ENCODE measurements at regions not wholly inside any gene's neighbourhood (a gene's known extent, or its start where the extent isn't known, plus 50 kb on each side); places are given as distances from the start of the nearest gene placed in this dataset.
A peak's percentile ranks its signal among the peaks of the same experiment; 100 is the strongest.

- DNase-seq: peak; percentile 16
Observed at GRCh38 chrX:149274516-149275105, 230.5 kb downstream of the IDS start.

- DNase-seq: no peak
Observed at GRCh38 chrX:149272690-149273463, 232.2 kb downstream of the IDS start.

- no peak for DNase-seq
Observed at GRCh38 chrX:149267878-149268813, 237.0 kb downstream of the IDS start.

- DNase-seq: no peak
Observed at GRCh38 chrX:149262086-149262485, 243.0 kb downstream of the IDS start.

DNA sequence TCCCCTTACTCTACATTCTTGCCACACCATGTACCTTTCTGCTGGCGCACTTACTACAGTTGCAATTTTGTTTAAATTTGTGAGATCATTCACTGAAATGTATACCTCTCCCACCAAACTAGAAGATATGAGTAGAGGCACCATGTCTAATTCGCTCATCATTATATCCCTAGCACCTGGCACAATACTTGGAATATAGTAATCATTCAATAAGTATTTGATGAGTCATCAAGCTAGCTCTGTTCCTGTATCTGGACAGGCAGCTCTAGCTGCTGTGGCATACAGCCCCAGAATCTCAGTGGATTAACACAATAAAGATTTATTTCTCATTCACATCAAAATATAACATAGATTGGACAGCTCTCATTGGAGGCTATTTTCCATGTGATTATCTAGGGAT is 245.9 kb downstream of the IDS start:
- peak; percentile 36 for DNase-seq

DNA sequence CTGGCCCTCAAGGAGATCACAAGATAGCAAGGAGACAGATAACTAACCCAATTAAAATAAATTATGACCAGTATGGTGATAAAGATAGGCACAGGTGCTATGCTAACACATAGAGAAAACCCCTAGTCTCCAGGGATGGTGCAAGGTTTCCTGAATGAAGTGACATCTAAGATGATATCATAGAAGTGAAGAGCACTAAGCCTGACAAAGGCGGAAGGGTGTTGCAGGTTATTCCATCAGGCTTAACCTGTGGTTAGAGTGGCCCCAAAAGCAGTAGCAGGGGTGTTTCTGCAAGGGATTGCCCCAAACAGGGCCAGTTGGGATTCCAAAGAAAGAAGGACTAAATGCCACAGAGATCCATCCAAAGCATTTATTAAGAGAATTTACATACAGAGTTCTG is 249.2 kb downstream of the IDS start:
- DNase-seq: no peak

DNA sequence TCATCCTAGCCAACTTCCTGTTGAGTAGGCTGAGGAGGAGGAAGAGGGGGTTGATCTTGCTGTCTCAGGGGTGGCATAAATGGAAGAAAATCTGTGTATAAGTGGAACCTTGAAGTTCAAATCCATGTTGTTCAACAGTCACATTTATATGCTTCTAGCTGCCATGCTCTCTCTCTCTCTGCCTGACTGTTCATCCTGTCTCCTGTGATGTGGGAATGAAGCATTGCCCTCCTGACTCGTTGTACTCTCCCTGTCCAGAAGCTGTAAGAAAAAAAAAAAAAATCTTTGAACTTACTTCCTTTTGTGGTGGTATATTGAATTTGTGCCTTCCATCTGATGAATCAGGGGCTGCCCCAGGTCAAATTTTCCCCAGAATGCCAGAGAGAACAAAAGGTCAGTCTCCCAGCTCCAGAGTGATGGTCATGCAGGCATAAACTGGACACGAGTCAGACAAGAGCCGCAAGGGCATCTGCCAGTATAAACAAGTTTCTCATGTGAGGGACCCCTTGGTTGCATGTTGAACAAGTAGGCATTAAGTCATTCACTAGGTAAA is 257.0 kb downstream of the IDS start:
- DNase-seq: peak; percentile 3

DNA sequence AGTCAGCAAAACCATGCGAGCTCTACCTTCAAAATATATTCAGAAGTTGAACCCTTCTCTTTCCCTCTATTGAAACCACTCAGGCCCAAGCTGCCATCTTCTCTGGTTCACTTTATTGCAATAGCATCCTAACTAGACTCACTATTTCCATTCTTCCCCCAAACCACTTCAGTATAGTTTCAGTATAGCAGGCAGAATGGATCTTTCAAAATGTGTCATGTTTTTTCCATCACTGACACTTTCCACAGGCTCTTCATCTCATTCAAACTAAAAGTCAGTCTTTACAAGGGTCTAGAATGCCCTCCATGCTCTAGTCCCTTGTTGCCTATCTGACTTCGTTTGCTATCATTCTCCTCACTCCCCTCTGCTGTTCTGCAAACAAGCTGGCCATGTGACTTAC is 274.4 kb downstream of the IDS start:
- no peak for DNase-seq

DNA sequence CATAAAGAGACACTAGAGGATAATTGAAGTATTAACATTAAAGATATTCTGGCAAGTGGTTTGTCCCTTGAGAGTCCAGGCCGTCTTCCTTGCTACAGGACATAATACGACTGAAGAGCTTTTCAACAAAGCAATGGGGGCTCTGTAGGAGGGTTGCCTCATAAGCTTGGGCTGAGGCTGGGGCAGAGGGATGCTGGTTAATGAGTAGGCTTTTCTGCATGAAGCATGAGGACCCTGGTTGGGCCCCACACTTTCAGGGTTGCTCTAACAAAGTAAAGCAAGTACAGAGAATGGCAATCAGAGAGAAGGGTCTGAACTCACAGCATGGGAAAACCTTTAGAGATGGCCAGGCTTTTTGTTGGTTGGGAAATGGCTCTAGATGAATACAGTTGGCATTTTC is 281.3 kb downstream of the IDS start:
- DNase-seq: no peak

GRCh38 chrX:149222040-149222439 is 283.1 kb downstream of the IDS start:
- DNase-seq: no peak

GRCh38 chrX:149221230-149221629 is 283.9 kb downstream of the IDS start:
- DNase-seq: no peak

DNA sequence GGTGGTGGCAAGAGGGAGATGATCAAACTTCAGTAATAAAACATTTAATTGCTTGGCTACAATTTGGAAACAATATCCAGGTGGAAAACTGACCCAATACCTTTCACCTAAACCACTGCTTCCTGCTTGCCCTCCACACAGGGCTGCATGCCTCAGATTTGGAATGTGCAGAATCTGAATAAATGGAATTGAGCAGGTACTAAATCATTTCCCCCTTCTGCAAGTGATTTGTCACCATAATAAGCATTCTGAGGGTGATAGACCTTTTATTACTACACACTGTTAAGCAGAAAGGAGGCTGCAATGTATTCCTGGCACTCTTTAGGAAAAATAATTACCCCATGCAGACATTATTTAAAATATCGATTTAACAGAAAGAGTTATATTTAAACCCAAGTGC is 291.8 kb downstream of the IDS start:
- peak; percentile 0 for DNase-seq

GRCh38 chrX:149208307-149208706 is 296.8 kb downstream of the IDS start:
- DNase-seq: peak; percentile 22

DNA sequence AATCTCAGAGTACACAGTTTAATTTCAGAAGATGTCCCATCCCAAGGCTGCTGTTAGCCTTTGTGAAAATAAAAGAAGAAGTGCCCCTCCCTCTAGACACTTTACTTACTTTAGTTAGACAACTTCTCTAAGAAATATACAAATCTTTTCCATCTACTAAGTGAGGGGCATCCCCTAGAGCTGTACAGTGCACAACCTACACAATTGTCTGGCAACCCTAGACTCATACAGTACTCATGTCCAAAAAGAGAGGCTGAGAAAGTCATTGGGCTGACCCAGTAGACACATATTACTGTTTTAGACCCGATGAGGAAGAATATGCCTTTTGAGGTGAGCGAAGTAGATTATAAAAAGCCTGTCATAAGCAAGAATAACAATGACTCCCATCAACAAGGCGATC is 297.6 kb downstream of the IDS start:
- no peak for DNase-seq

DNA sequence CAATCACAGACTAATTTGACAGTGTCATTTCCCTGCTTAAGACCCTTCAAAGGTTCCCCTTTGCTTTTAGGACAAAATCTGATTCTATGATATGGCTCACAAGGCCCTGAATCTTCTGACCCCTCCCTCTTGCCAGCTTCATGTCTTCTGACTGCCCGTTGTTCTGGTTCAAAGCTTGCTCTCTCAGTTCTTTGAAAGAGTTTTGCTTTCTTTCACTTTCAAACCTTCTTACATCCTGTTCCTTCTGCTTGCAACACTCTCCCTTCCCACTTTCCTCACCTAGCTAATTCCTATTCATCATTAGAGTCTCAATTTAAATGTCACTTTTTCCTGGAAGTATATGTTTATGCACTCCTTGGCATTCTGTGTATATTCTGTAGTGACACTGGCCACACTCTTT is 299.2 kb downstream of the IDS start:
- DNase-seq: no peak

- no peak for DNase-seq
Observed at GRCh38 chrX:149205081-149205480, 300.0 kb downstream of the IDS start.

DNA sequence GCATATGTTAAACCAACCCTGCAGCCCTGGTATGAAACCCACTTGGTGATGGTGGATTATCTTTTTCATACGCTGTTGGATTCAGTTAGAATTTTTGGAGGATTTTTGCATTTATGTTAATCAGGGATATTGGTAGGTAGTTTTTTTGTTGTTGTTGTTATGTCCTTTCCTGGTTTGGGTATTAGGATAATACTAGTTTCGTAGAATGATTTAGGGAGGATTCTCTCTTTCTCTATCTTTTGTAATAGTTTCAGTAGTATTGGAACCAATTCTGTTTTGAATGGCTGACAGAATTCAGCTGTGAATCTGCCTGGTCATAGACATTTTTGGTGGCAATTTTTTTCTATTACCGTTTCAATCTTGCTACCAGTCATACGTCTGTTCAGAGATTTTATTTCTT is 305.4 kb downstream of the IDS start:
- DNase-seq: no peak

DNA sequence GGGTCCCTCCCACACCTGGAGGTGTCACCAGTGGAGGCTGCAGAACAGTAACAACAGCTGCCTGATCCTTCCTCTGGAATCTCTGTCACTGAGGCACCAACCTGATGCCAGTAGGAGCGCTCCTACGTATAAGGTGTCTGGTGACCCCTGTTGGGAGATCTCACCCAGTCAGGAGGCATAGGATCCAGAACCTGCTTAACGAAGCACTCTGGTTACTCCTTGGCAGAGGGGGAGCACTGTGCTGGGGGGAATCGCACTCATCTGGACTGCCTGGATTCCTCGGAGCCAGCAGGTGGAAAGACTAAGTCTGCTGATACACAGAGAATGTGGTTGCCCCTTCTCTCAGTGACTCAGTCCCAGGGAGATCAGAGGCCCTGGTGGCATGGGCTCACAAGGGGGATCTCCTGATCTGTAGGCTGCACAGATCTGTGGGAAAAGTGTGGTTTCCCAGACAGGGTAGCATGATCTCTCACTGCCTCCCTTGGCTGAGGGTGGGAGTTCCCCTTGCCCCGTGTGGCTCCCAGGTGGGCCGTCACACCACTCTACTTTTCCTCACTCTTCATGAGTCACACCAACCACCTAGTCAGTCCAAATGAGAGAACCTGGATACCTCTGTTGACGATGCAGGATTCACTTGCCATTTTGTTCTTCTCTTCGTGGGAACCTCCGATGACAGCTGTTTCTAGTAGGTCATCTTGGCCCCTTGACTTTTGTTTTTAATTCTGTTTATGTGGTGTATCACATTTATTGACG is 305.9 kb downstream of the IDS start:
- DNase-seq: no peak

GRCh38 chrX:149185087-149185486 is 320.0 kb downstream of the IDS start:
- DNase-seq: no peak

GRCh38 chrX:149161435-149162088 is 343.5 kb downstream of the IDS start:
- DNase-seq: no peak

- no peak for DNase-seq
Observed at GRCh38 chrX:149157976-149158375, 347.1 kb downstream of the IDS start.

DNA sequence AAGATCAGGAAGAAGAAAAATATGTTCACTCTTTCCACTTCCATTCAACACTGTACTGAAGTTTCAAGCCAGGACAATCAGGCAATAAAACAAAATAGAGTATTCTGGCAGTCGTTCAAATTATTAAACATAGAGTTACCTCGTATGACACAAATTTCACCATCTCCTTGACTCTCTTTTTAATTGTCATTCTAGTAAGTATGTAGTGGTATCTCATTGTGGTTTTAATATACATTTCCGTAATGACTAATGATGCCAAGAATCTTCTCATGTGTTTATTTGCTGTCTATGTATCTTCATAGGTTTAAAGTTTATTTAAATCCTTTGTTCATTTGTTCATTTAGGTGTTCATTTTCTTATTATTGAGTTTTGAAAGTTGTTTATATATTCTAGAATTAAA is 352.2 kb downstream of the IDS start:
- DNase-seq: peak; percentile 44

Measured in fibroblast of skin of right biceps (primary cell).